ENCODE measurements at regions not wholly inside any gene's neighbourhood (a gene's known extent, or its start where the extent isn't known, plus 50 kb on each side); places are given as distances from the start of the nearest gene placed in this dataset.

- Histone ChIP-seq H4K20me1 (ENCODE audit: control insufficient read depth, insufficient read depth, insufficient read length) (no peaks in the 10 kb centered on the region), H2BK12ac (ENCODE audit: insufficient read length, low read depth, low read length) (no peak overlapping the region), H2BK5ac (ENCODE audit: insufficient read length, low read length) (no peak overlapping the region), H3K18ac (ENCODE audit: insufficient read length, low read depth, low read length) (peak overlapping the region; percentile 80), H3K4me1 (ENCODE audit: insufficient read depth, low read length) (peaks cover 2% of the 10 kb centered on the region; the same call in 1 of the 2 replicates), H3K27me3 (ENCODE audit: insufficient read depth, low read length) (no peaks in the 10 kb centered on the region), H3K4me2 (ENCODE audit: insufficient read depth, insufficient read length, low read length) (no peak overlapping the region), H4K5ac (ENCODE audit: insufficient read length, low read depth, low read length) (no peak overlapping the region), H2AFZ (ENCODE audit: low read length) (no peak overlapping the region), H2BK20ac (ENCODE audit: low read depth, low read length, poor library complexity, severe bottlenecking) (no peak overlapping the region), H3T11ph (ENCODE audit: low read length) (no peak overlapping the region), H4K8ac (replicated peaks; ENCODE audit: insufficient read length, low read depth, low read length) (no peak overlapping the region), H3K9me3 (ENCODE audit: control insufficient read depth, low read depth, low read length) (no peaks in the 10 kb centered on the region), H2AK5ac (ENCODE audit: insufficient read length, low read length) (no peak overlapping the region), H3K4ac (ENCODE audit: low read depth, low read length) (no peak overlapping the region; the same call in 1 of the 2 replicates), H3K27ac (ENCODE audit: insufficient read length, low read depth, low read length) (no peak overlapping the region), H3K23me2 (ENCODE audit: insufficient read length, low read depth, low read length, poor library complexity, severe bottlenecking) (no peaks in the 10 kb centered on the region), H3K9ac (ENCODE audit: extremely low read depth, insufficient read length, low read length) (no peak overlapping the region), H2BK15ac (ENCODE audit: low read depth, low read length) (no peak overlapping the region), H3K79me2 (ENCODE audit: insufficient read depth, low read length) (no peaks in the 10 kb centered on the region), H4K91ac (ENCODE audit: insufficient read length, low read depth, low read length) (peak overlapping the region; percentile 3), H3K79me1 (ENCODE audit: insufficient read depth, low read depth, low read length, poor library complexity, severe bottlenecking) (no peaks in the 10 kb centered on the region), H3K14ac (ENCODE audit: insufficient read depth, low read length) (peak overlapping the region; percentile 59), H3K56ac (ENCODE audit: insufficient read length, low read depth, low read length) (no peak overlapping the region), H2BK120ac (ENCODE audit: low read depth, low read length, poor library complexity, severe bottlenecking) (peak overlapping the region; percentile 82), H3K23ac (ENCODE audit: insufficient read length, low read depth, low read length) (no peak overlapping the region)
- WGBS (ENCODE audit: extremely low coverage, insufficient read length, low lambda C conversion rate) = no CpG with 5 or more reads among the region's 24 CpGs
- Mint-ChIP-seq H3K9me3 (no peaks in the 10 kb centered on the region), H3K27ac (peak overlapping the region; percentile 48 to 82 (median 73); a peak in 4 of 7 replicates), H3K4me3 (no peak overlapping the region), H3K4me1 (peaks cover 15 to 24% of the 10 kb centered on the region in 2 experiments), H3K27me3 (ENCODE audit: low read depth) (0 out of 2 replicates have a peak, but pooled peaks cover 2% of the 10 kb centered on the region), H3K36me3 (ENCODE audit: insufficient read depth in 1 of 3, low read depth in 3 of 3) (no peaks in the 10 kb centered on the region; a peak in 2 of 7 replicates)
- TF ChIP-seq CTCF (conservative IDR thresholded peaks at IDR 0.05) = no peak
- DNase-seq = peak; percentile 39
Observed at GRCh38 chr10:131743190-131744151, 157.3 kb upstream of the PPP2R2D start.
